ENCODE measurements at regions not wholly inside any gene's neighbourhood (a gene's known extent, or its start where the extent isn't known, plus 50 kb on each side); places are given as distances from the start of the nearest gene placed in this dataset.

DNA sequence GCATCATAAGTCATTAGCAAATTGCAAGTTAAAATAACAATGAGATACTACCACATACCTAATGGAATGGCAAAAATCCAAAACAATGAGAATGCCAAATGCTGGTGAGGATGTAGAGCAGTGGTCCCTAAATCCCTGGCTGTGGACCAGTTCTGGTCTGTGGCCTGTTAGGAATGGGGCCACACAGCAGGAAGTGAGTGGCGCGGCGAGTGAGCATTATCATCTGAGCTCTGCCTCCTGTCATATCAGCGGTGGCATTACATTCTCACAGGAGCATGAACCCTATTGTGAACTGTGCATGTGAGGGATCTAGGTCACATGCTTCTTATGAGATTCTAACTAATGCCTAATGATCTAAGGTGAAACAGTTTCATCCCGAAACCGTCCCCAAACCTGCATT, 1694.4 kb downstream of the EFNB2 start:
- DNase-seq (ENCODE audit: low read depth), result no peak
- no peak overlapping the region for H3K4me3 ChIP-seq (ENCODE audit: low read length)
- no peak for TF ChIP-seq CTCF (conservative IDR thresholded peaks at IDR 0.05; ENCODE audit: low read depth, low read length)

DNA sequence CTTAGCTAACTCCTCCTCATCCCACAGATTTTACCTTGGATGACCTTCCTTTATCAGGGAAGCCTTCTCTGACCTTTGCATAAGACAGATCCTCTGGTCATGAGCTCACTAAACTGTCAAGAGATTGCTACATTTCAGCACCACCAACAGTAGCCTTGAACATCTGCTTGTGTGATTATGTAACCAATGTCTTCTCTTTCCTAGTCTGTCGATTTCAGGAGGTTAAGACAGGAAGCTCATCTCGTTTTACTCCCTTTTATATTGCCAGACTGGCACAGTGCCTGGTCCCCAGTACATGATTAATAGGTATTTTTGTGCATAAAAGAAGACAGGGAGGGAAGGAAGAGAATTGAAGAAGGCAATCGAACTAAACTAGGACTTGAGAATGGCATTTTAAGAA, 1697.7 kb downstream of the EFNB2 start:
- DNase-seq (ENCODE audit: low read depth), result no peak
- H3K4me3 ChIP-seq (ENCODE audit: low read length), result no peak overlapping the region
- TF ChIP-seq CTCF (conservative IDR thresholded peaks at IDR 0.05; ENCODE audit: low read depth, low read length), result no peak

DNA sequence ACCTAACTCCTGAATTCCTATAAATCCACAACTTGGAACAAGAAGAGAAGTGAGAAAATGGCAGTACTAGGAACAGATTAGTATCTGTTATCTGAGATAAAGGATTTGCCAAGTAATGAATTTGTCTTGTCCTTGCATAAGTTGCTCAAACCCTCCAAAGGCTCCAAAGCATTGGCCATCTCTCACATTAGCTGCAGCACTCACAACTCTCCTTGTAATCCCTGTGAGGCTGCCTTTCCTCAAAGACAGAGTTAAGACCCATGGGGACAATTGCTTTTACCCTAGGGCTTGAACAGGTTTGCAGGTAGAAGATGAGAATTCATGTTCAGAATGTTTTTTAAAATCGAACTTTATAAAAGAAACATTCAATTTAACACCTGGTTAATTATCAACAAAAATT, 1702.2 kb downstream of the EFNB2 start:
- TF ChIP-seq CTCF (conservative IDR thresholded peaks at IDR 0.05; ENCODE audit: low read depth, low read length), result no peak
- DNase-seq (ENCODE audit: low read depth), result no peak

DNA sequence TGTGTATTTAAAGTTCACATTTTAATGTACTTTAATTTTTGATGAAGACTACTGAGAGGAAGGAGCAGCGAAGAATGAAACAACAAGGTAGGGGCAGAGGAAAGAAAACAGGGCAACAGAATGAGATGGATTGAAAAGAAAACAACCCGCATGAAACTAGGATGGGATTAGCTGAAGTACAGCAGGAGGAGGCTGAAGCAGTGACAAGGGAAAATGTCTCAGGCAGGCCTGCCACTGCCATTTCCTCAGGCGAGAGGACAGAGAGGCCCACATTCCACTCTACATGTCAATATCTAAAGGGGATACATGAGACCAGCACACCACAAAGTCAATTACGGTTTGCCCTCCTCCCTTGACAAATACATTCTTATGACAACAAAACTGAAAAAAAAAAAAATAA, 1703.2 kb downstream of the EFNB2 start:
- no peak for TF ChIP-seq CTCF (conservative IDR thresholded peaks at IDR 0.05; ENCODE audit: low read depth, low read length)
- DNase-seq (ENCODE audit: low read depth), result no peak
- H3K4me3 ChIP-seq (ENCODE audit: low read length), result no peak overlapping the region

More for the DNA sequence above, 1702.2 kb downstream of the EFNB2 start:
- H3K4me3 ChIP-seq (ENCODE audit: low read length), result no peak overlapping the region

DNA sequence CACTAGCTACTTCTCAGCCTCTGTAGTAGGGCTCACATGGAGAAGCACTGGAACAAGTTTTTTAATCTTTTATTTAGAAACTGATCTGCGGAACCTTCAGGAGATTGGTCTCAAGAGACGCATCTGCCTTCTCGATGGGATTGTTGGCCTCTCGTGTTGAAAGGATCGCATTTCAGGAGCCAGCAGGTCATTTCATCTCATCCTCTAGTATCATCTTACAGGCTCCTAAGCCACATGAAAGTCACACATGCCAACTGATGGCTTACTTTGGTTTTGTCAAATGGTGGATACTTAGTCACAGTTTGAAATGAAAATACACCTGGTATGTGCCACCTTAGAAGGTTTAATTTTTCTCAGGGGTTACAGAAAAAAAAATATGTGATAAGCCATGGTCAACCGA, 1703.6 kb downstream of the EFNB2 start:
- no peak for DNase-seq (ENCODE audit: low read depth)
- H3K4me3 ChIP-seq (ENCODE audit: low read length), result no peak overlapping the region
- TF ChIP-seq CTCF (conservative IDR thresholded peaks at IDR 0.05; ENCODE audit: low read depth, low read length), result no peak

DNA sequence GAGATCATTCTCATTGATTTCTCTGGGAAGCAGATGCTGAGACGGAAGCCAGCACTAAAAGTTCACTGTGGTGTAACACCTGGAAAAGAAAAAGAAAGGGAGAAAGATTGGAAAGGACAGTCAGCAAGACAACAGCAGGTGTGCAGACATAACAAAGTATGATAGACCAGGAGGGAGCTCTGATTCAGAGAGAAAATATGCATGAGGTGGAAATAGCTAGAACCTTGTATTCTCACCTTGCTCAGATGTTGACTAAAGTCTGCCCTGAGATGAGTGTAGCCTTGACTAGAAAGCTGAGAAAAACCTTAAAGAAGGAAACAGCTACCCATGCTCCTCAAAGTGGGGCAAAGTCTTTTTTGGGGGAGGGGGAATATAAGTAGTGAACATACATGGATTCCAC, 1711.8 kb downstream of the EFNB2 start:
- no peak for DNase-seq (ENCODE audit: low read depth)
- H3K4me3 ChIP-seq (ENCODE audit: low read length), result no peak overlapping the region
- TF ChIP-seq CTCF (conservative IDR thresholded peaks at IDR 0.05; ENCODE audit: low read depth, low read length), result no peak

- no peak for TF ChIP-seq CTCF (conservative IDR thresholded peaks at IDR 0.05; ENCODE audit: low read depth, low read length)
- no peak for DNase-seq (ENCODE audit: low read depth)
- H3K4me3 ChIP-seq (ENCODE audit: low read length), result no peak overlapping the region
Measured at GRCh38 chr13:104823071-104823470, 1712.4 kb downstream of the EFNB2 start.

Measured in retinal pigment epithelial cell (primary cell).